Natural killer cell (primary cell): ENCODE measurements at regions not wholly inside any gene's neighbourhood (a gene's known extent, or its start where the extent isn't known, plus 50 kb on each side); places are given as distances from the start of the nearest gene placed in this dataset.

Experiments used
- ATAC-seq, 3 donors: fragments of 150-1000 bp in 2 of 3; fragments of 200-7000 bp in 1 of 3; cut with Tn5 transposase; 1 replicate in 1 of 3; 2 replicates in 2 of 3; pipeline ENCODE4 v1.10.0; 2021; ENCODE audit warnings: mild to moderate bottlenecking in 2 of 3, moderate library complexity in 2 of 3
- DNase-seq, 2 donors: peaks; one replicate each; pipeline versions ENCODE4 v3.0.0 to v3.0.0-alpha.2; 2013 to 2021; ENCODE audit warnings: mixed read lengths in 1 of 2
- H3K27ac ChIP-seq: one replicate; pipeline ENCODE4 v1.5.1; 2013; ENCODE audit warnings: mild to moderate bottlenecking, low read length
- H3K27me3 ChIP-seq: one replicate; pipeline ENCODE4 v1.6.1; 2013; ENCODE audit warnings: low read length; ENCODE audit not compliant: control insufficient read depth, insufficient read depth
- H3K36me3 ChIP-seq: one replicate; pipeline ENCODE4 v1.6.1; 2013; ENCODE audit warnings: low read length; ENCODE audit not compliant: control insufficient read depth, insufficient read depth
- H3K4me1 ChIP-seq: one replicate; pipeline ENCODE4 v1.6.1; 2013; ENCODE audit warnings: low read length; ENCODE audit not compliant: control insufficient read depth, insufficient read depth
- H3K4me3 ChIP-seq: one replicate; pipeline ENCODE4 v1.5.1; 2013; ENCODE audit warnings: low read length
- H3K9me3 ChIP-seq: one replicate; pipeline ENCODE4 v1.6.1; 2013; ENCODE audit warnings: low read length; ENCODE audit not compliant: control insufficient read depth, insufficient read depth
- H3K27ac Mint-ChIP-seq, 2 donors: one replicate each; pipeline ENCODE4 v1.8.0; 2022; ENCODE audit warnings: mild to moderate bottlenecking in 2 of 2, mixed read lengths in 2 of 2, moderate library complexity in 1 of 2
- H3K27me3 Mint-ChIP-seq, 2 donors: one replicate each; pipeline ENCODE4 v1.8.0; 2022; ENCODE audit warnings: low read depth in 2 of 2, mixed read lengths in 2 of 2
- H3K36me3 Mint-ChIP-seq: one replicate; pipeline ENCODE4 v1.8.0; 2022; ENCODE audit warnings: mixed read lengths
- H3K4me1 Mint-ChIP-seq, 2 donors: one replicate each; pipeline ENCODE4 v1.8.0; 2022; ENCODE audit warnings: mixed read lengths in 2 of 2
- H3K4me3 Mint-ChIP-seq: one replicate; pipeline ENCODE4 v1.8.0; 2022; ENCODE audit warnings: mild to moderate bottlenecking, moderate library complexity, mixed read lengths
- H3K9me3 Mint-ChIP-seq, 2 donors: one replicate each; pipeline ENCODE4 v1.8.0; 2022; ENCODE audit warnings: mixed read lengths in 2 of 2
- CTCF ChIP-seq: fragments of 200-600 bp; IDR thresholded peaks from one replicate; pipeline ENCODE4 v1.8.0; 2022; ENCODE audit warnings: antibody characterized with exemption
- WGBS: methylation state at CpG from one replicate; pipeline ENCODE4 v1.1.7; 2013; ENCODE audit warnings: missing lambda C conversion rate; ENCODE audit not compliant: insufficient coverage; 5-methylcytosine and 5-hydroxymethylcytosine counted together
- intact Hi-C: fragments of 100-400 bp; cut with micrococcal nuclease; formaldehyde crosslinking; loops from one replicate; pipeline ENCODE4 v1.14.2; 2022

GRCh38 chr15:38145651-38146111, 107.0 kb upstream of the SPRED1 start:
- Mint-ChIP-seq H3K27ac (no peak overlapping the region), H3K27me3 (peaks cover 0 to 11% of the 10 kb centered on the region in 2 donors), H3K4me3 (no peak overlapping the region), H3K4me1 (peaks cover 6 to 8% of the 10 kb centered on the region in 2 donors), H3K9me3 (peaks cover 3 to 4% of the 10 kb centered on the region in 2 donors), H3K36me3 (peaks cover 5% of the 10 kb centered on the region)
- 81% methylated on average over 5 of the region's 5 CpGs for WGBS
- no peak for TF ChIP-seq CTCF
- Histone ChIP-seq H3K4me1 (no peaks in the 10 kb centered on the region), H3K27ac (no peak overlapping the region), H3K27me3 (no peaks in the 10 kb centered on the region), H3K9me3 (peaks cover 3% of the 10 kb centered on the region), H3K4me3 (no peak overlapping the region), H3K36me3 (no peaks in the 10 kb centered on the region)
- intact Hi-C loops, result no loop called here
- no peak for ATAC-seq
- no peak for DNase-seq

- Histone ChIP-seq H3K9me3 (peaks cover 8% of the 10 kb centered on the region), H3K4me3 (no peak overlapping the region), H3K27ac (no peak overlapping the region), H3K27me3 (no peaks in the 10 kb centered on the region), H3K4me1 (no peaks in the 10 kb centered on the region), H3K36me3 (no peaks in the 10 kb centered on the region)
- H3K27me3 Mint-ChIP-seq, result peaks cover 0 to 11% of the 10 kb centered on the region in 2 donors
- peaks cover 8% of the 10 kb centered on the region for H3K36me3 Mint-ChIP-seq
- DNase-seq (no peak), ATAC-seq (no peak)
- H3K27ac Mint-ChIP-seq, result no peak overlapping the region
- 84% methylated on average over 2 of the region's 2 CpGs for WGBS
- intact Hi-C loops, result no loop called here
- no peak for TF ChIP-seq CTCF
- peaks cover 6 to 8% of the 10 kb centered on the region in 2 donors for H3K4me1 Mint-ChIP-seq
- no peak overlapping the region for H3K4me3 Mint-ChIP-seq
- peaks cover 3 to 6% of the 10 kb centered on the region in 2 donors for H3K9me3 Mint-ChIP-seq
Observed at GRCh38 chr15:38147246-38147645, 105.4 kb upstream of the SPRED1 start.

GRCh38 chr15:38148471-38148870, 104.2 kb upstream of the SPRED1 start:
- intact Hi-C loops, result no loop called here
- Histone ChIP-seq H3K36me3 (no peaks in the 10 kb centered on the region), H3K27me3 (no peaks in the 10 kb centered on the region), H3K27ac (no peak overlapping the region), H3K9me3 (peaks cover 8% of the 10 kb centered on the region), H3K4me1 (no peaks in the 10 kb centered on the region), H3K4me3 (no peak overlapping the region)
- H3K4me1 Mint-ChIP-seq, result peaks cover 6 to 8% of the 10 kb centered on the region in 2 donors
- no peak overlapping the region for H3K4me3 Mint-ChIP-seq
- TF ChIP-seq CTCF, result no peak
- peaks cover 7 to 11% of the 10 kb centered on the region in 2 donors for H3K27me3 Mint-ChIP-seq
- no peak for ATAC-seq
- peaks cover 8% of the 10 kb centered on the region for H3K36me3 Mint-ChIP-seq
- DNase-seq, result no peak
- H3K9me3 Mint-ChIP-seq, result peaks cover 3 to 10% of the 10 kb centered on the region in 2 donors
- 100% methylated on average over 1 of the region's 2 CpGs for WGBS
- H3K27ac Mint-ChIP-seq, result no peak overlapping the region

GRCh38 chr15:38149315-38149714, 103.3 kb upstream of the SPRED1 start:
- Mint-ChIP-seq H3K4me3 (no peak overlapping the region), H3K27me3 (peaks cover 7 to 11% of the 10 kb centered on the region in 2 donors), H3K4me1 (peaks cover 6 to 8% of the 10 kb centered on the region in 2 donors), H3K27ac (no peak overlapping the region), H3K9me3 (peaks cover 3 to 10% of the 10 kb centered on the region in 2 donors), H3K36me3 (peaks cover 8% of the 10 kb centered on the region)
- DNase-seq (no peak), ATAC-seq (no peak)
- Histone ChIP-seq H3K27ac (no peak overlapping the region), H3K9me3 (peaks cover 8% of the 10 kb centered on the region), H3K36me3 (no peaks in the 10 kb centered on the region), H3K4me1 (no peaks in the 10 kb centered on the region), H3K27me3 (peaks cover 3% of the 10 kb centered on the region), H3K4me3 (no peak overlapping the region)
- 80% methylated on average over 1 of the region's 4 CpGs for WGBS
- intact Hi-C loops, result no loop called here
- TF ChIP-seq CTCF, result no peak
